H1 (cell line): ENCODE measurements at regions not wholly inside any gene's neighbourhood (a gene's known extent, or its start where the extent isn't known, plus 50 kb on each side); places are given as distances from the start of the nearest gene placed in this dataset.

Source experiments
- BRCA1 ChIP-seq: IDR thresholded peaks from 2 replicates; pipeline ENCODE4 v1.6.1; 2012; ENCODE audit warnings: low read depth, low read length, improper control_type of control experiment
- CHD1 ChIP-seq: IDR thresholded peaks from 2 replicates; pipeline ENCODE4 v1.6.1; 2012; ENCODE audit warnings: low read depth, low read length, improper control_type of control experiment
- JUN ChIP-seq: IDR thresholded peaks from 2 replicates; pipeline ENCODE4 v1.6.1; 2011; ENCODE audit warnings: low read depth, mild to moderate bottlenecking, improper control_type of control experiment, low read length
- RNF2 ChIP-seq: fragments of 200-900, 300-1000 bp; sonication (generic); IDR thresholded peaks from 2 replicates; pipeline ENCODE4 v1.7.1; 2016; ENCODE audit warnings: borderline replicate concordance, low read depth, mild to moderate bottlenecking, antibody characterized with exemption, low read length; ENCODE audit not compliant: poor library complexity, severe bottlenecking; ENCODE audit errors: missing control alignments
- SIX5 ChIP-seq: IDR thresholded peaks from 2 replicates; pipeline ENCODE4 v1.6.1; 2011; ENCODE audit warnings: mild to moderate bottlenecking, low read depth, low read length
- TF ChIP-seq, protein P1 (sequence below): IDR thresholded peaks from 2 replicates; pipeline ENCODE4 v1.6.1; 2011; ENCODE audit warnings: low read length, improper control_type of control experiment

DNA sequence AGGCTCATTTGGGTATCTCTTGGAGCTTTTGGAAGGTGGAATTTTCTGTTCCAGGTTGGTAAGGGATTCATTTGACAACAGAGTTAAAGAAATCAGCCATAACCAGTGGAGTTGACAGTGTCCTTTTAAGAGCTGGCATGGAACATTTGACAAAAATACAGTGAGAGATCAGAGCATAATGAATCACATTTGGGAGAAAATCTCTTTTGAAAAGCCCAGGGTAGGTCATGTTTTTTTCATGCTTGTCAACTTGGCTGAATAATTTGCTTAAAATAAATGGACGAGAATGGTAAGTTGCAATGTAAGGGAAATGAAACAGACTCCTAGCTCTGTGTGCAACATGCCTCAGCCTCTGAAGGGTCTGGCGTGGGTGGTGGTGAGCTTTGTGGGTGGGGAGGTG lies 235.3 kb upstream of the N4BP1 start (continued):
- TF ChIP-seq, protein P1, sequence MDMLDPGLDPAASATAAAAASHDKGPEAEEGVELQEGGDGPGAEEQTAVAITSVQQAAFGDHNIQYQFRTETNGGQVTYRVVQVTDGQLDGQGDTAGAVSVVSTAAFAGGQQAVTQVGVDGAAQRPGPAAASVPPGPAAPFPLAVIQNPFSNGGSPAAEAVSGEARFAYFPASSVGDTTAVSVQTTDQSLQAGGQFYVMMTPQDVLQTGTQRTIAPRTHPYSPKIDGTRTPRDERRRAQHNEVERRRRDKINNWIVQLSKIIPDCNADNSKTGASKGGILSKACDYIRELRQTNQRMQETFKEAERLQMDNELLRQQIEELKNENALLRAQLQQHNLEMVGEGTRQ: no peak
- TF ChIP-seq RNF2 (no peak), SIX5 (no peak), JUN (no peak), CHD1 (no peak), BRCA1 (no peak)
